ENCODE measurements at regions not wholly inside any gene's neighbourhood (a gene's known extent, or its start where the extent isn't known, plus 50 kb on each side); places are given as distances from the start of the nearest gene placed in this dataset.
"Not testable (repeated sequence)": the region's sequence is repeated elsewhere in the genome, so short reads cannot be mapped to it uniquely, and the experiment has no call there.

- no peak for DNase-seq (ENCODE audit: low read depth in 4 of 4, low spot score in 2 of 4)
Observed at GRCh38 chr5:166257661-166258060, 2033.8 kb upstream of the WWC1 start.

- no peak for DNase-seq (ENCODE audit: low read depth in 4 of 4, low spot score in 2 of 4)
Observed at GRCh38 chr5:166262395-166262794, 2029.0 kb upstream of the WWC1 start.

- no peak for DNase-seq (ENCODE audit: low read depth in 4 of 4, low spot score in 2 of 4)
Observed at GRCh38 chr5:166267907-166268306, 2023.5 kb upstream of the WWC1 start.

GRCh38 chr5:166270712-166271111 is 2020.7 kb upstream of the WWC1 start:
- DNase-seq (ENCODE audit: low read depth in 4 of 4, low spot score in 2 of 4), result no peak

- no peak for DNase-seq (ENCODE audit: low read depth in 4 of 4, low spot score in 2 of 4)
Observed at GRCh38 chr5:166276006-166276405, 2015.4 kb upstream of the WWC1 start.

- no peak for DNase-seq (ENCODE audit: low read depth in 4 of 4, low spot score in 2 of 4)
Observed at GRCh38 chr5:166279828-166280227, 2011.6 kb upstream of the WWC1 start.

GRCh38 chr5:166281433-166281832 is 2010.0 kb upstream of the WWC1 start:
- no peak for DNase-seq (ENCODE audit: low read depth in 4 of 4, low spot score in 2 of 4)

GRCh38 chr5:166282939-166283338 is 2008.5 kb upstream of the WWC1 start:
- DNase-seq (ENCODE audit: low read depth in 4 of 4, low spot score in 2 of 4), result no peak

- no peak for DNase-seq (ENCODE audit: low read depth in 4 of 4, low spot score in 2 of 4)
Observed at GRCh38 chr5:166285361-166285760, 2006.1 kb upstream of the WWC1 start.

GRCh38 chr5:166286832-166287231 is 2004.6 kb upstream of the WWC1 start:
- no peak for DNase-seq (ENCODE audit: low read depth in 4 of 4, low spot score in 2 of 4)

GRCh38 chr5:166287866-166288265 is 2003.6 kb upstream of the WWC1 start:
- no peak for DNase-seq (ENCODE audit: low read depth in 4 of 4, low spot score in 2 of 4)

GRCh38 chr5:166291800-166292199 is 1999.6 kb upstream of the WWC1 start:
- DNase-seq (ENCODE audit: low read depth in 4 of 4, low spot score in 2 of 4), result not testable (repeated sequence)

GRCh38 chr5:166293892-166294291 is 1997.6 kb upstream of the WWC1 start:
- DNase-seq (ENCODE audit: low read depth in 4 of 4, low spot score in 2 of 4), result no peak

- no peak for DNase-seq (ENCODE audit: low read depth in 4 of 4, low spot score in 2 of 4)
Observed at GRCh38 chr5:166302166-166302565, 1989.3 kb upstream of the WWC1 start.

- DNase-seq (ENCODE audit: low read depth in 4 of 4, low spot score in 2 of 4), result no peak
Observed at GRCh38 chr5:166317425-166317824, 1974.0 kb upstream of the WWC1 start.

- no peak for DNase-seq (ENCODE audit: low read depth in 4 of 4, low spot score in 2 of 4)
Observed at GRCh38 chr5:166320920-166321480, 1970.4 kb upstream of the WWC1 start.

- DNase-seq (ENCODE audit: low read depth in 4 of 4, low spot score in 2 of 4), result no peak
Observed at GRCh38 chr5:166324372-166324771, 1967.1 kb upstream of the WWC1 start.

- peak in 3 of 4 donors; percentile 9 to 48 (median 32) for DNase-seq (ENCODE audit: low read depth in 4 of 4, low spot score in 2 of 4)
Observed at GRCh38 chr5:166329149-166329800, 1962.2 kb upstream of the WWC1 start.

GRCh38 chr5:166330036-166330435 is 1961.4 kb upstream of the WWC1 start:
- no peak for DNase-seq (ENCODE audit: low read depth in 4 of 4, low spot score in 2 of 4)

- no peak for DNase-seq (ENCODE audit: low read depth in 4 of 4, low spot score in 2 of 4)
Observed at GRCh38 chr5:166331521-166331920, 1959.9 kb upstream of the WWC1 start.

GRCh38 chr5:166338801-166339200 is 1952.6 kb upstream of the WWC1 start:
- no peak for DNase-seq (ENCODE audit: low read depth in 4 of 4, low spot score in 2 of 4)

GRCh38 chr5:166340039-166340438 is 1951.4 kb upstream of the WWC1 start:
- DNase-seq (ENCODE audit: low read depth in 4 of 4, low spot score in 2 of 4), result no peak

Data from left renal cortex interstitium (tissue), 4 donors.